ENCODE measurements at regions not wholly inside any gene's neighbourhood (a gene's known extent, or its start where the extent isn't known, plus 50 kb on each side); places are given as distances from the start of the nearest gene placed in this dataset.

- H3K4me3 ChIP-seq (replicated peaks; ENCODE audit: low read depth, low read length), result no peak overlapping the region
- TF ChIP-seq, protein P1, sequence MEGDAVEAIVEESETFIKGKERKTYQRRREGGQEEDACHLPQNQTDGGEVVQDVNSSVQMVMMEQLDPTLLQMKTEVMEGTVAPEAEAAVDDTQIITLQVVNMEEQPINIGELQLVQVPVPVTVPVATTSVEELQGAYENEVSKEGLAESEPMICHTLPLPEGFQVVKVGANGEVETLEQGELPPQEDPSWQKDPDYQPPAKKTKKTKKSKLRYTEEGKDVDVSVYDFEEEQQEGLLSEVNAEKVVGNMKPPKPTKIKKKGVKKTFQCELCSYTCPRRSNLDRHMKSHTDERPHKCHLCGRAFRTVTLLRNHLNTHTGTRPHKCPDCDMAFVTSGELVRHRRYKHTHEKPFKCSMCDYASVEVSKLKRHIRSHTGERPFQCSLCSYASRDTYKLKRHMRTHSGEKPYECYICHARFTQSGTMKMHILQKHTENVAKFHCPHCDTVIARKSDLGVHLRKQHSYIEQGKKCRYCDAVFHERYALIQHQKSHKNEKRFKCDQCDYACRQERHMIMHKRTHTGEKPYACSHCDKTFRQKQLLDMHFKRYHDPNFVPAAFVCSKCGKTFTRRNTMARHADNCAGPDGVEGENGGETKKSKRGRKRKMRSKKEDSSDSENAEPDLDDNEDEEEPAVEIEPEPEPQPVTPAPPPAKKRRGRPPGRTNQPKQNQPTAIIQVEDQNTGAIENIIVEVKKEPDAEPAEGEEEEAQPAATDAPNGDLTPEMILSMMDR (IDR thresholded peaks at IDR 0.05; ENCODE audit: low read length, missing control alignments), result no peak
- DNase-seq (ENCODE audit: low read depth), result no peak
Measured at GRCh38 chr12:118655588-118655987, 279.2 kb downstream of the SUDS3 start.

DNA sequence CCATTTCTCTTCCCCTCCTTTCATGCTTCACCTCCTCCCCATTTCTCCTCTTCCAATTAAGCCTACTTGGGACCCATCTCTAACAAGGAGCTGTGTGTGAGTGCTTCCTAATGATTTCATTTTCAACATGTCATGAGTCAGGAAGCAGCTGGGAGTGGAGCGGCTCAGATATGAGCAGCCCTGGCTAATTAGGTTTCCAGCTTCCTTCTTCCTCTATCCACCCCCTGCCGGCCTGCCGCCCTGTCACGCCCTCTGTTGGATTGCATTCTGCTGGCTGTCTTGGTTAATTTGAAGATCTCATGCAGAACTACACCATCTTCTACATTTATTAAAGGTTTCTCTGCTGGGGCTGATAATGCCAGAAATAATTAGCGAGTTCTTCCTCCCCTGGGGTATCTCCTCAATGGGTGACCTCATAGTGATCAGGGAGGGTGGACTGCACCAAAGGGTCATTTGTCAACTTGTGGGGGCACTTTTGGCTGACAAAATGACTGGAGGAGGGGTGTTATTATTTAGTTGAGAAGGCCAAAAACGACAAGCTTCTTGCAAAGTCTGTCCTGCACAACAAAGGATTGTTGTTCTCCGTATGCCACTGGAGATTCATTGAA lies 300.9 kb upstream of the SRRM4 start:
- TF ChIP-seq, protein P1 (IDR thresholded peaks at IDR 0.05; ENCODE audit: low read length, missing control alignments), result no peak
- H3K4me3 ChIP-seq (replicated peaks; ENCODE audit: low read depth, low read length), result no peak overlapping the region
- no peak for DNase-seq (ENCODE audit: low read depth)

DNA sequence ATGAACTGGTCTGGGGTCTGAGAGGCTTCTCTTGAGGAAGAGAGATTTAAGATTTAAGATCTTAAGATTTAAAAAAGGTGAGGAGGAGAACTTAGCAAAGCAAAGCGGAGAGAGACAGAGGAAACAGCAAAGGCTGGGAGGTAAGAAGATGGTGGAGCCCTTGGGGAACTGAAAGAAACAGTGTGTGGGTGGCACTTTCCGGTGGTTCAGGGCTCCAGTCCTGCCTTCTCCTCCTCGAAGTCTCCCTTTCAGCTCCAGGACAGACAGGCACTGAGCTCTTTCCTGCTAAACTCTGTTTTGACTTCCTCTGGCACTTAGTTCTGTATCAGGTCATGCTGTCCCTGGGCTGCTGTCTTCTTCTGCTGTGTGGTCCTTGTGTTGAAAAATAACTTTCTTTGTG lies 298.7 kb upstream of the SRRM4 start:
- no peak for DNase-seq (ENCODE audit: low read depth)
- no peak overlapping the region for H3K4me3 ChIP-seq (replicated peaks; ENCODE audit: low read depth, low read length)
- TF ChIP-seq, protein P1 (IDR thresholded peaks at IDR 0.05; ENCODE audit: low read length, missing control alignments), result no peak

DNA sequence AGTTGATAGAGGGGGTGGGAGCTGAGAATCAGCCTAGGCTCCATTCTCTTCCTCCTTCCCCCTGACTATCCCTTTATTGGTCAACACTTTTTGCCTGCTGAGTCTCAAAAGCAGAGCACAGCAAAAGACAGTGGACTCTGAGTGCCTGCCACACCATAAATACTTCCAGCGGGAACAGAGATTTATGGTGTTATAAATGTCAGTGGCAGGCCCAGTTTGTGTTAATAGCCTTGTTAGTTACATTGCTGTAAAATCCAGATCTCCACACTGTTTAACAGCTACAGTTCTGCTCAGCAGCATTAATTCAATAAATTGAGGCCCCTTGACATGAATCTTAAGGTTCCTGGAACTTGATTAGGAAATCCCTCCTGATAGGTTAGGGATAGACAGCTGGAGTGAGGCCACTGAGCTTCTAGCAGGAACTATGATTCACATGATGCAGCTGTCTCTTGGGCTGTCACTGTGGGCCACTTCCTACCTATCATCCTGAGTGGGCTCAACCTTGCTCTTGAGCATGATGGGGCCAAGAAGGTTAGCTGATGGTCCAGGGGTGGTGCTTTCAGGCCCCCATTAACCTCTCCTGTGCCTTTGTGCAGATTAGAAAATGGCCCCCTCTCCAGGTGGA lies 295.2 kb upstream of the SRRM4 start:
- TF ChIP-seq, protein P1 (IDR thresholded peaks at IDR 0.05; ENCODE audit: low read length, missing control alignments), result no peak
- no peak for DNase-seq (ENCODE audit: low read depth)
- no peak overlapping the region for H3K4me3 ChIP-seq (replicated peaks; ENCODE audit: low read depth, low read length)

DNA sequence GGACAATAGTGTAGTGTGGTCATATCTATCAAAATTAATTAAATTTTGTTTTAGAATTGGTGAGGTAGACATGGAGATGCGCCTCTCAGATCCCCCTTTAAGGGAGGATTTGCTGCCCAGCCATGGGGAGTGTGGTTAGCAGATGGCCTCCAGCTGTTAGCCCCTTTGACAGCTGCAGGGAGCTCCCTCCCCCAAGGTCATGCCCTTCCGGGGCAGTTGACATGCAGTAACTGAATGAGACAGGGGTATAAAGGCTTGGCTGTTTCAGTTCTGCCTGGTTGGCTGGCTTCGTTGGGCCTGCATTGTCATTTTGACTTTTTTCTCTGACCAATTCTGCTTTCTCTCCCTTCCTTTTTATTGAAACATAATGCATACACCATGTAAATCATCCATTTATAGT lies 291.5 kb upstream of the SRRM4 start:
- TF ChIP-seq, protein P1 (IDR thresholded peaks at IDR 0.05; ENCODE audit: low read length, missing control alignments), result no peak
- H3K4me3 ChIP-seq (replicated peaks; ENCODE audit: low read depth, low read length), result no peak overlapping the region
- no peak for DNase-seq (ENCODE audit: low read depth)

DNA sequence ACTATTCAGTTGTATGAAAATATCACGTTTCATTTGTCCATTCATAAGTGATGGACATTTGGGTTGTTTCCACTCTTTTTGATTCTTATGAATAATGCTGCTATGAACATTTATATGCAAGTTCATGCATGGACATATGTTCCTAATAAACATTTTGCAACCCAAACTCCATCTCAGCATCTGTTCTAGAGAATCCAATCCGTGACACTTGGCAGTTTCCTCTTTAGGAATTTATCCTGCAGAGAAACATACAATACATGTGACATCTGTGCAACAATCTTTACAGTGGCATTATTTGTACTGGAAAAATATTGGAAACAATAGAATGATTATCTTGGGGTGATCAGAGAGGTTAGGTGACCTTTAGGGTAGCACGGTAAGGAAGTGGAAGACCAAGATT lies 290.8 kb upstream of the SRRM4 start:
- no peak overlapping the region for H3K4me3 ChIP-seq (replicated peaks; ENCODE audit: low read depth, low read length)
- no peak for DNase-seq (ENCODE audit: low read depth)
- TF ChIP-seq, protein P1 (IDR thresholded peaks at IDR 0.05; ENCODE audit: low read length, missing control alignments), result no peak

Data from fibroblast of pulmonary artery (primary cell).